Activated gamma-delta T cell treated with anti-CD3 and anti-CD28 coated beads, Interleukin-2, amount 50 U/mL, for 16 hours (primary cell): ENCODE measurements at regions not wholly inside any gene's neighbourhood (a gene's known extent, or its start where the extent isn't known, plus 50 kb on each side); places are given as distances from the start of the nearest gene placed in this dataset.

ENCODE experiments used
- DNase-seq: peaks from one replicate; pipeline ENCODE4 v3.0.0-alpha.2; 2020; ENCODE audit warnings: low read depth

DNA sequence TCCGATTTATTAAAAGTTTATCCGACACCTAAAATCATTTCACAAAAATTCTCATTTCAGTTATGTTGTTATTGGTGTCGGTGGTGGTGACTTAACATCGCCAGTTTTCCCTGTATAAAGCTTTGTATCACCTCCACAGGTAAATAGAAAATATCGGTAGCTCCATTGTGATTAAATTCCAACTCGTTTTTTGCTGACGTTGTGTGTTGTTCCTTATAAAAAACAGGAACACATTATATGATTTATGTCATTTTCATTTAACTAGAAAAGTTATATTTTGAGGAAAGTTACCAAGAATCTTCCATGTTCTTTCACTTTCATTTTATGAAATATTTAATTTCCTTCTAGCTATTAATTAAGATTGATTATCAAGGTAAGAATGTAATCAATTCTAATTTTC lies 635.9 kb downstream of the CDH18 start:
- no peak for DNase-seq

DNA sequence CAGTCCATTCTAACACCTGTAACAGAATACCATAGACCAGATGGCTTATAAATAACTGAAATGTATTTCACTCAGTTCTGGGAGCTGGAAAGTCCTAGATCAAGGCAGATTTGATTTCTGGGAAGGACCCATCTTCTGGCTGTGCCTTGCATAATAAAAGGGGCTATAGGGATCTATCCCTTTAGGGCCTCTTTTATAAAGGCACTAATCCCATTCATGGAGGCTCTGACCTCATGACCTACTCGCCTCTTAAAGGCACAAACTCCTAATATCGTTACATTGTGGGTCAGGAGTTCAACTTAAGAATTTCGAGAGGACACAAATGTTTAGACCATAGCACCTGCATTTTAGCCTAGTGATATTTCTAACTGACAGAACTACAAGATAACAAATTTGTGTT lies 619.0 kb downstream of the CDH18 start:
- DNase-seq: no peak

- no peak for DNase-seq
Observed at GRCh38 chr5:19369561-19369960, 618.4 kb downstream of the CDH18 start.

GRCh38 chr5:19370655-19371386 lies 617.2 kb downstream of the CDH18 start:
- no peak for DNase-seq

DNA sequence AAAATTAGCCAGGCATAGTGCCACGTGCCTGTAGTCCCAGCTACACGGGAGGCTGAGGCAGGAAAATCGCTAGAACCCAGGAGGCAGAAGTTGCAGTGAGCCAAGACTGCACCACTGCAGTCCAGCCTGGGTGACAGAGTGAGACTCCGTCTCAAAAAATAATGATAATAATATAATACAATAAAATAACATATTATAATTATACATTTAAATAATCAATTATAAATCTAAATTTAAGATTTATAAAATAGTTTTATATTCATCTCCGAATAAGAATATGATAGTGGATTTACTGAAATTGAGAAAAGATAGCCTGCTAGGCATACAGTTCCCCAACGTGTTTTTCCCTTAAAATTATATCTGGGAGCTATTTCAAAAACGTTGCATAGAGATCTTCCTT lies 599.6 kb downstream of the CDH18 start:
- DNase-seq: no peak

GRCh38 chr5:19401032-19401431 lies 587.0 kb downstream of the CDH18 start:
- DNase-seq: no peak

DNA sequence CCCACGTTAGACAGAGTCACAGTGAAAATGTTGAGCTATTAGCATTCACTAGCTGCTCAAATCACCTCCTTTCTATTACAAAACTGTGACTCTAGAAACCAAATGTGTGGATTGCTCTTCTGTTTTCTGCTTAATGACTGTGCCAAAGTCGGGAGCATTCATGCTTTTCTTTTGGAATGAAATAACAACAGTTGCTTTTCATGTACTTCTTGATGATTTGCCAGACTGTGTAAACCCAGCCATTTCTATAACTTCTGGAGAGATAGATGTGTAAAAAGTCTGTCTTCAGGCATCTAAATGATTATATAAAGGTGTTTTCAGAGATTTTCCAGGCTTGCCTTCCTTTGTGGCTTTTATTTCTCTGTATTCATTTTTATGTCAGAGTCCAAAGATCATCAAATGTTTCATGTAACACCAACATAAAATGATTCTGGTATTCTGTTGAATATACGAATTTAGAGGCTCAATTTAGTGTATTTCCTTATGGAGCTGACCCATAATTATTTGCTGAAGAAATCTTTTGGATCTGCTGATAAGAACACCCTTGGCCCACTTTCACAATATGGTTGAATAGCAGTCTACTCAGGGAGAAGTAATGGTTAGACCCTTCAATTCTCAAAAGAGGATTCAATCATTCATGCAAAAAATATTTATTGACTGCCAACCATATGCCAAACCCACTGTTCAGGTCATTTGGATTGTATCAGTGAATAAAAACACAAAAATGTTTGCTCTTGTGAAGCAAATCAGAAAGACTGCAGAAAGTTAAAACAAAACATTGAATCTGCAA lies 581.2 kb downstream of the CDH18 start:
- DNase-seq: no peak

- no peak for DNase-seq
Observed at GRCh38 chr5:19408149-19408548, 579.9 kb downstream of the CDH18 start.

DNA sequence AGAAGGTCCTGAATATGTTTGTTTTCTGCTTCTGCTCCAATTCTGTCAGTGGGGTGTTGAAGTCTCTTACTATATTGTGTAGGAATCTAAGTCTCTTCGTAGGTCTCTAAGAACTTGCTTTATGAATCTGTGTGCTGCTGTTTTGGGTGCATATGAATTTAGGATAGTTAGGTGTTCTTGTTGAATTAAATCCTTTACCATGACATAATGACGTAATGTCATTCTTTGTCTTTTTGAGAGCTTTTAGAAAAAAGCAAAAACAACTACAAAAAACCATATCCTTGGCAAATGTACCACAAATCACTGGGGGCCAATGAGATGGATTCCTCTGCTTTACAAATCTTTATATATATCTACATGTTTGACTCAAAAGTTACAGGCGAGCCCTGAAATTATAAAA lies 576.1 kb downstream of the CDH18 start:
- no peak for DNase-seq
